Amygdala (tissue), 56 donors: ENCODE measurements at regions not wholly inside any gene's neighbourhood (a gene's known extent, or its start where the extent isn't known, plus 50 kb on each side); places are given as distances from the start of the nearest gene placed in this dataset.
A peak's percentile ranks its signal among the peaks of the same experiment; 100 is the strongest.

Experiments
- DNase-seq, 56 donors: peaks; one replicate each; lab custom pipeline; 2025; lab: John Stamatoyannopoulos, UW

DNA sequence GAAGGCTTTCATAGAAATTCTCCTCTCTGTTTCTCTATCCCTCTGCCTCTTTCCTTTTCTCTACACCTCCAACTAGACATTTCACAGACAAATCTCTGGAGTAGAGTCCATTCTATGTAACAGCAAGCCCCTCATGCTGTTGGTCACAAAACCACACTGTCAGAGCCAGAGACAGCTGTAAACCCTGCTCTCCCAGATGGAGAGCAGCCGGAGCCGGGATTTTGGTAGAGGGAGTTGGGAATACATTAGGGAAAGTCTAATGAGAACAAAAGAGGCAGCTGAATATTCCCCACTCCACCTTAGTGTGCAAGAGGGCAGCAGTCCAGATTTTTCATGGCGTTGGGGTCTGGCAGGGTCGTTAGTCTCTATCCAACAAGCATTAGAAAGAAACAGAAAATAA lies 68.3 kb upstream of the EDN1 start:
- no peak for DNase-seq

DNA sequence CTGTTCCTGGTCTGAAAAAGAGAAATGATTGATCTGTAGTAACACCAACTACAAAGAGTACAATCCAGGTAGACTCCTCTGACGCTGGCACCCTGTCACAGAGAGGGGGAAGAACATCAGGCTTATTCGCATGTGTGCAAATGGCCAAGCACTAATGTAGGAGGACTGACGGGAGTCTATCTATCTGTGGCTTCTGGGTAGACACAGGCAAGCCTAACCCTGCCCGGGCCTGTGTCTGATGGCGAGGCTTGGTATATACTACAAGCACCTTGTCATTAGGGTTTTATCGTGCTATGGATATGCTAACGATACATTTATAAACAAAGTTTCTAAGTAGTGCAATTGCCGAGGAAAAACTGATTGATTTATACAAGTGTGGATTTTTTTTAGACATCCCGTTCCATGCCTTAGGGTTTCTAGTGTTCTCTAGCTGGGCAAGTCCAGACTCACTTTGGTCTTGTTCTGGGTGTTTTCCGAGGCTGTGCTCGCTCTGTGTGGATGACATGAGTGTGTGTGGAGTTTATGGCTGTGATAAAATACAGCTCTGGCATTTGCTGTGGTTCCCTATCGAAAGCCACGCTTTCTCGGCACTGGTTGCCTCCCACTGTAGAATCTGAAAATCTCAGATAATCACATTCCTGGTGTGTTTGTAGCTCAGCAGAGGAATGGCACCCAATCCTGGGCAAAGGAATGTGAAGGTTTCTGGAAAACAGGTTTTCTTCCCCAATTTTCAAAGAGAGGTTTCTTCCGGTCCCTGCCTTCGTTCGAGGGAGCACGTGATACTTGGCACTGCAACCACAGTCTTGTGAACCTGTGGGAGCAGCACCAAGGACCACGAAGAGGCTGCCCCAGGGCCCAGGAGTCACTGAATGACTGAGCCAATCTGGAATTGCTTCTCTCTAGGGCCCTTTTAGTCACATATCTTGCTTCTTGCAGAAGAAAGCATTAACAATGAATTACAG lies 67.5 kb upstream of the EDN1 start:
- DNase-seq = no peak

- DNase-seq = no peak
These were observed 66.8 kb upstream of the EDN1 start for GRCh38 chr6:12223383-12223782.

DNA sequence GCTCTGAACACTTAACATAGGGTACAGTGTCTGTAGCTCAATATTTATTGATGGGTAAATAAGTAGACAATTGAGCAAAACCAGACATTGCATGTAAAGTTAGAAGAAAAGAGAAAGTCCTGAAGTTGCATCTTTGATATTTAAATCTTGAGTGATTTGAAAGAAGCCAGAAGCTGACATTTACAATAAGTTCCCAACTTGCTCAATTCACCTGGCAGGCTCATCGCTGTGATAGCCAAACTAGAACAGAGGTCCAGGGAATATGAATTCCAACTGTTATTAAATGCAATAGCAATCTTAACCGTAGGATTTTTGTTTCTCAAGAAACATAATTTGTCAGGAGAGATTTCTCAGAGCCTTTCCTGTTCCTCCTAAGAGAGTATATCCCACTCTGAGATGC lies 65.9 kb upstream of the EDN1 start:
- no peak for DNase-seq

GRCh38 chr6:12228447-12229146 lies 61.6 kb upstream of the EDN1 start:
- DNase-seq = no peak

GRCh38 chr6:12229332-12229731 lies 60.8 kb upstream of the EDN1 start:
- DNase-seq = no peak

GRCh38 chr6:12230523-12230922 lies 59.6 kb upstream of the EDN1 start:
- DNase-seq = no peak

DNA sequence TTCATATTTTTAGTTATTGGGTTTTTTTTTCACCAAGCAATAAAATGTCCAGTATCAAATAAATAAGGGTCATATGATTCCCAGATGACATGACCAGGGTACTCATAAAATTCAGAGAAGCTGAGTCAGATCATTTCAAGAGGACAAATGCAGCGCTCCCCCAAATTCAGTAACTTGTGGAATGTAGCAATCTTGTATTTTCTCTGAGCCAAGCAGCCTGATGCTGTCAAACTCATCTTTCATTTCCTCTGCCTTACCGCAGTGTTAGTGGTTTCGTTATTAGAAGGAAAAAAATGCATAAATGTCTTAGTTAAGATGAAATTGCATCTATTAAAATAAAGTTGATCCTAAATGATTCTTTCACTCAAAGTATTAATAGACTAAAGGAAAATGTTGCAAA lies 57.8 kb upstream of the EDN1 start:
- DNase-seq = no peak

GRCh38 chr6:12232821-12233220 lies 57.3 kb upstream of the EDN1 start:
- no peak for DNase-seq

DNA sequence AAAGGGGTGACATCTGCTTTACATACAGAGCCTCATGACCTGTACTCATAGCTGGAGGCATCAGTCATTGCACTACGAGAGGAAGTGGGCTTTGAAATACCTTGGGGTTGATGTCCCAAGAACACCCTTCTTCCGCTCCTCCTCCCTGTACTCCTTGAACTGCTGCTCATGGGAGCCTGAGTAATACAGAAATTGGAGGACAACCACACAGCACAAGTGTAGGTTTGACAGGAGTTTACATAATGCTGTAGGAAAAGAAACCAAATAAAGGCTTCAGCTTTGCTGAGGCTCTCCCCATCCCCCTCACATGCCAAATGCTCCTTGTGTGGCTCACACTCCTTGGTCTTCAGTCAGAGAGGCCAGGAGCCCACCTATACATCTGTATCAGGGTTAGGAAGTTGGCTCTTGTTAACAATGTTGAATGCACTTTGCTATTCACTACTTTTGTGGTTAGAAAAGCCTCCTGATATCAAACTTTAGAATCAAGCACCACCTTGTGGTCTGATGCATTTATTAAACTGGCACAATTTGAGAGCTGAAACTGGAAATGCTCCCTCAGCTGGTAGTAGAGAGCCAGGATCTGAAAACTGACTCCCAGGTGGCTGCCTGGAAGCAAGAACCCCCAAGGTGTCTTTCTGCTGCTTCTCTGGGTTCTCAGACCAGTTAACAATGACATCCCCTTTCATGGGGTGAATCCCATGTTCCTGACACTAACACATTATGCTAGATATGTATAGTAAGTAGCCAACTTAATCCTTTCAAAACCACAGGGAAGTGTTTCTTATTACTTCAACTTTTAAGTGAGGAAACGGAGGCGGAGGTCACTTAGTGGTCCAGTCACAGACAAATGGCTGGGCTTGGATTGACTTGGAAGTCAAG lies 56.2 kb upstream of the EDN1 start:
- DNase-seq = peak in 39 of 56 donors; percentile 1 to 84 (median 20)

GRCh38 chr6:12235341-12235740 lies 54.8 kb upstream of the EDN1 start:
- no peak for DNase-seq

GRCh38 chr6:12238219-12238618 lies 51.9 kb upstream of the EDN1 start:
- DNase-seq = no peak
